Right cardiac atrium (tissue), 5 donors: ENCODE measurements at regions not wholly inside any gene's neighbourhood (a gene's known extent, or its start where the extent isn't known, plus 50 kb on each side); places are given as distances from the start of the nearest gene placed in this dataset.
"Not testable (repeated sequence)": the region's sequence is repeated elsewhere in the genome, so short reads cannot be mapped to it uniquely, and the experiment has no call there.

Experiments
- ATAC-seq, 2 donors: fragments of 200-7000 bp; cut with Tn5 transposase; one replicate each; pipeline versions ENCODE4 v1.8.0 to v1.9.1; 2020; ENCODE audit warnings: moderate library complexity in 2 of 2, mild to moderate bottlenecking in 1 of 2
- DNase-seq, 3 donors: peaks; one replicate each; pipeline ENCODE4 v3.0.0-alpha.2; 2020
- H3K27ac ChIP-seq: one replicate; pipeline ENCODE4 v1.5.1; 2013; ENCODE audit warnings: mild to moderate bottlenecking, low read length, control low read depth, moderate library complexity
- H3K27me3 ChIP-seq: one replicate; pipeline ENCODE4 v1.6.1; 2013; ENCODE audit not compliant: control insufficient read depth, insufficient read depth
- H3K4me1 ChIP-seq: one replicate; pipeline ENCODE4 v1.6.1; 2013; ENCODE audit warnings: low read length; ENCODE audit not compliant: control insufficient read depth, insufficient read depth
- H3K4me3 ChIP-seq: one replicate; pipeline ENCODE4 v1.5.1; 2013; ENCODE audit warnings: low read length, control low read depth
- H3K9me3 ChIP-seq: one replicate; pipeline ENCODE4 v1.6.1; 2013; ENCODE audit warnings: low read length; ENCODE audit not compliant: control insufficient read depth
- WGBS: extraction: QIAGEN DNeasy Blood & Tissue Kit; methylation state at CpG from one replicate; pipeline ENCODE4 v1.1.7; 2013; 5-methylcytosine and 5-hydroxymethylcytosine counted together
- intact Hi-C, 4 donors: fragments of 100-400 bp; cut with DNase I; formaldehyde crosslinking; loops; one replicate each; pipeline versions ENCODE4 v1.11.0 to v1.14.0; 2022 to 2023
- donor health status: healthy with polysubstance abuse.
- donor health status: DM: no; HTN: yes; CAD: no.
- donor health status: DM: no; HTN: no; CAD: no.
- donor health status: DM: no; HTN: yes; CAD: no; lungs with severe emphysema.
- donor health status: DM: yes; HTN: yes; CAD: no.

GRCh38 chr6:141824350-141824749 is 308.4 kb upstream of the GJE1 start:
- WGBS = 55% methylated on average over 1 of the region's 1 CpG
- intact Hi-C loops = no loop called here
- no peak for DNase-seq

GRCh38 chr6:141815039-141815438 is 317.7 kb upstream of the GJE1 start:
- not testable (repeated sequence) for H3K4me3 ChIP-seq, ATAC-seq
- WGBS = 90% methylated on average over 16 of the region's 16 CpGs

More at GRCh38 chr6:141824350-141824749, 308.4 kb upstream of the GJE1 start:
- ATAC-seq = no peak
- Histone ChIP-seq H3K4me1 (no peaks in the 10 kb centered on the region), H3K27ac (no peak overlapping the region), H3K9me3 (no peaks in the 10 kb centered on the region), H3K4me3 (no peak overlapping the region), H3K27me3 (no peaks in the 10 kb centered on the region)

GRCh38 chr6:141809901-141810300 is 322.8 kb upstream of the GJE1 start:
- WGBS = 55% methylated on average over 2 of the region's 2 CpGs
- no peaks in the 10 kb centered on the region for H3K9me3 ChIP-seq
- DNase-seq (no peak), ATAC-seq (no peak)
- no peak overlapping the region for H3K4me3 ChIP-seq
- H3K4me1 ChIP-seq = no peaks in the 10 kb centered on the region
- H3K27me3 ChIP-seq = no peaks in the 10 kb centered on the region
- H3K27ac ChIP-seq = no peak overlapping the region
- intact Hi-C loops = no loop called here

More at GRCh38 chr6:141815039-141815438, 317.7 kb upstream of the GJE1 start:
- H3K4me1 ChIP-seq, H3K9me3 ChIP-seq, H3K27ac ChIP-seq, intact Hi-C loops, H3K27me3 ChIP-seq: not testable (repeated sequence)
- DNase-seq = peak in 1 of 3 donors; percentile 24

- H3K27ac ChIP-seq = no peak overlapping the region
- DNase-seq (no peak), ATAC-seq (no peak)
- intact Hi-C loops = no loop called here
- 88% methylated on average over 1 of the region's 1 CpG for WGBS
- no peaks in the 10 kb centered on the region for H3K4me1 ChIP-seq
- no peak overlapping the region for H3K4me3 ChIP-seq
- no peaks in the 10 kb centered on the region for H3K27me3 ChIP-seq
- no peaks in the 10 kb centered on the region for H3K9me3 ChIP-seq
Measured at GRCh38 chr6:141808662-141809061, 324.1 kb upstream of the GJE1 start.

- H3K4me3 ChIP-seq, H3K27ac ChIP-seq, H3K4me1 ChIP-seq, ATAC-seq, H3K27me3 ChIP-seq, intact Hi-C loops, DNase-seq, H3K9me3 ChIP-seq: not testable (repeated sequence)
- WGBS = 71% methylated on average over 1 of the region's 1 CpG
Measured at GRCh38 chr6:141800973-141801372, 331.8 kb upstream of the GJE1 start.

GRCh38 chr6:141790921-141791320 is 341.8 kb upstream of the GJE1 start:
- 72% methylated on average over 1 of the region's 1 CpG for WGBS
- no peak for DNase-seq
- no peaks in the 10 kb centered on the region for H3K27me3 ChIP-seq

GRCh38 chr6:141788096-141788495 is 344.6 kb upstream of the GJE1 start:
- Histone ChIP-seq H3K27me3 (no peaks in the 10 kb centered on the region), H3K27ac (no peak overlapping the region), H3K4me3 (no peak overlapping the region), H3K4me1 (no peaks in the 10 kb centered on the region), H3K9me3 (no peaks in the 10 kb centered on the region)
- 93% methylated on average over 3 of the region's 3 CpGs for WGBS
- no peak for DNase-seq
- no peak for ATAC-seq
- intact Hi-C loops = no loop called here

More at GRCh38 chr6:141790921-141791320, 341.8 kb upstream of the GJE1 start:
- ATAC-seq = no peak
- H3K4me1 ChIP-seq = no peaks in the 10 kb centered on the region
- no peaks in the 10 kb centered on the region for H3K9me3 ChIP-seq
- no peak overlapping the region for H3K27ac ChIP-seq
- intact Hi-C loops = no loop called here
- no peak overlapping the region for H3K4me3 ChIP-seq

- Histone ChIP-seq H3K9me3 (no peaks in the 10 kb centered on the region), H3K4me3 (no peak overlapping the region), H3K4me1 (no peaks in the 10 kb centered on the region), H3K27ac (no peak overlapping the region), H3K27me3 (no peaks in the 10 kb centered on the region)
- intact Hi-C loops = no loop called here
- DNase-seq = peak in 1 of 3 donors; percentile 10
- peak; percentile 44 to 83 for ATAC-seq
- 57% methylated on average over 2 of the region's 2 CpGs for WGBS
Measured at GRCh38 chr6:141783585-141783984, 349.1 kb upstream of the GJE1 start.

GRCh38 chr6:141780296-141780695 is 352.4 kb upstream of the GJE1 start:
- Histone ChIP-seq H3K4me3 (no peak overlapping the region), H3K27me3 (no peaks in the 10 kb centered on the region), H3K9me3 (no peaks in the 10 kb centered on the region), H3K27ac (no peak overlapping the region), H3K4me1 (no peaks in the 10 kb centered on the region)
- DNase-seq = no peak
- intact Hi-C loops = no loop called here
- no peak for ATAC-seq
- WGBS = 63% methylated on average over 4 of the region's 4 CpGs

- Histone ChIP-seq H3K27ac (no peak overlapping the region), H3K27me3 (no peaks in the 10 kb centered on the region), H3K9me3 (no peaks in the 10 kb centered on the region), H3K4me3 (no peak overlapping the region), H3K4me1 (no peaks in the 10 kb centered on the region)
- ATAC-seq (no peak), DNase-seq (no peak)
- intact Hi-C loops = no loop called here
Measured at GRCh38 chr6:141764388-141764787, 368.3 kb upstream of the GJE1 start.

GRCh38 chr6:141758430-141758829 is 374.3 kb upstream of the GJE1 start:
- Histone ChIP-seq H3K4me1 (no peaks in the 10 kb centered on the region), H3K9me3 (no peaks in the 10 kb centered on the region), H3K27me3 (no peaks in the 10 kb centered on the region), H3K4me3 (no peak overlapping the region), H3K27ac (no peak overlapping the region)
- DNase-seq (no peak), ATAC-seq (no peak)
- WGBS = 62% methylated on average over 3 of the region's 3 CpGs
- intact Hi-C loops = no loop called here

GRCh38 chr6:141753180-141753579 is 379.5 kb upstream of the GJE1 start:
- intact Hi-C loops = no loop called here
- Histone ChIP-seq H3K27ac (no peak overlapping the region), H3K9me3 (no peaks in the 10 kb centered on the region), H3K4me3 (no peak overlapping the region), H3K4me1 (no peaks in the 10 kb centered on the region), H3K27me3 (no peaks in the 10 kb centered on the region)
- ATAC-seq = no peak
- no peak for DNase-seq
- WGBS = 79% methylated on average over 3 of the region's 3 CpGs
